Globus pallidus (tissue), 1 donor: ENCODE measurements at regions not wholly inside any gene's neighbourhood (a gene's known extent, or its start where the extent isn't known, plus 50 kb on each side); places are given as distances from the start of the nearest gene placed in this dataset.
A peak's percentile ranks its signal among the peaks of the same experiment; 100 is the strongest.
"Not testable (repeated sequence)": the region's sequence is repeated elsewhere in the genome, so short reads cannot be mapped to it uniquely, and the experiment has no call there.

Experiments used
- DNase-seq: peaks from one replicate; pipeline ENCODE4 v3.0.0-alpha.2; 2015; ENCODE audit warnings: low spot score

DNA sequence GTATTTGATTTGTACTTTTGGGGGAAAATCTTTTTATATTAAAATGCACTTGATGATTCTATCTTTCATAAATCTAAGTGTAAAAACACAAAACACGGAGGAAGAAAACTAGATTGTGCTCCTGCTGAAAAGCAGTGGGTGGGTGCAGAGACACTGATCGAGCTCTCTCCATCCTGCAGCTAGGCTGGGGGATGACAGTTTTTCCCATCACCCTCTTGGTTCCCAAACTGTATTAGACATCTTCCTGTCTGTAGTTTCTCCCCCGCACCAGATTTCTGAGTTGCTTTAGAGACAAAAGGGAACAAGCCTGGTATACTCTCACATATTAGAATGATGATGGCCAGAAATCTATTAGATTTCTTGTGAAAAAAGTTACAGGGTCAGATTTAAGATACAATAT lies 99.6 kb downstream of the FAM114A2 start:
- no peak for DNase-seq

GRCh38 chr5:153938191-153938842 lies 100.4 kb downstream of the FAM114A2 start:
- no peak for DNase-seq

DNA sequence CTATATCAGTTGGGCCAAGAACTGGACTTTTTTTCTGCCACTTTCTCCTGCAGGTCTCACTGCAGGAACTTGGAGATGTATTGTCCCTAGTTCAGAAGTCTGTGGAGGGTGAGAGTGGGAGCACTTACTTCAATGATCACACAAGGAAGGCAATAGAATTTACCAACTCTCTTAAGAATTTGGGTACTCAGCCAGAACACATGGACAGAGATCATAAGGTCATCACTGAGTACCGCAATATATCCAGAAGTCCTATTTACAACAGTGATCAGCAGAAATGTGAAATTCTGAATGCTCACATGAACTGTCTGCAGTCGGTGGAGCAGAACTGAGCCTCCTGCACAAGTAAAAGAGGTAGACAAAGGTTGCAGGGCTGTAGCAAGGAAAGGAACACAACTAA lies 101.0 kb downstream of the FAM114A2 start:
- no peak for DNase-seq

- not testable (repeated sequence) for DNase-seq
Observed at GRCh38 chr5:153935151-153935550, 103.6 kb downstream of the FAM114A2 start.

GRCh38 chr5:153926201-153926600 lies 112.5 kb downstream of the FAM114A2 start:
- no peak for DNase-seq

GRCh38 chr5:153919161-153919560 lies 119.5 kb downstream of the FAM114A2 start:
- DNase-seq, result no peak

- DNase-seq, result no peak
Observed at GRCh38 chr5:153907170-153907775, 131.4 kb downstream of the FAM114A2 start.

DNA sequence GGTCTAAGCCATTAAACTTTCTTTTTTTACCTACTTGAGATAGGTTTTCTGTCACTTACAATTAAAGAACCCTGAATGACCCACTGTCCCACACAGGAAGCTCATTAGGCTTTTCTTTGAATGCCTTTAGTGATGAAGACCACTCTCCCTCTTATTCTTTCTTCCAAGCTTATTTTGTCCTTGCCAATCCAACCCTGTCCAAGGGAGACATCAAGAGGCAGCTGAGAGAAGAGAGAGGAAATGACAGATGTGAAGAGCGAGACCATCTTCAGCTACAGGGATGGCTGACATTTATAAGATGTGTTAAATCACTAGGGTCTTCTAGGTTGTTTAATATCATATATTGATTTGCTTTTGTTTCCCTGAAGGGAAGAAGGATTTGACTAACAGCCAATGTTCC lies 133.5 kb downstream of the FAM114A2 start:
- no peak for DNase-seq

- no peak for DNase-seq
Observed at GRCh38 chr5:153903321-153903720, 135.4 kb downstream of the FAM114A2 start.

- DNase-seq, result no peak
Observed at GRCh38 chr5:153902016-153902415, 136.7 kb downstream of the FAM114A2 start.

- DNase-seq, result no peak
Observed at GRCh38 chr5:153901449-153901848, 137.3 kb downstream of the FAM114A2 start.

DNA sequence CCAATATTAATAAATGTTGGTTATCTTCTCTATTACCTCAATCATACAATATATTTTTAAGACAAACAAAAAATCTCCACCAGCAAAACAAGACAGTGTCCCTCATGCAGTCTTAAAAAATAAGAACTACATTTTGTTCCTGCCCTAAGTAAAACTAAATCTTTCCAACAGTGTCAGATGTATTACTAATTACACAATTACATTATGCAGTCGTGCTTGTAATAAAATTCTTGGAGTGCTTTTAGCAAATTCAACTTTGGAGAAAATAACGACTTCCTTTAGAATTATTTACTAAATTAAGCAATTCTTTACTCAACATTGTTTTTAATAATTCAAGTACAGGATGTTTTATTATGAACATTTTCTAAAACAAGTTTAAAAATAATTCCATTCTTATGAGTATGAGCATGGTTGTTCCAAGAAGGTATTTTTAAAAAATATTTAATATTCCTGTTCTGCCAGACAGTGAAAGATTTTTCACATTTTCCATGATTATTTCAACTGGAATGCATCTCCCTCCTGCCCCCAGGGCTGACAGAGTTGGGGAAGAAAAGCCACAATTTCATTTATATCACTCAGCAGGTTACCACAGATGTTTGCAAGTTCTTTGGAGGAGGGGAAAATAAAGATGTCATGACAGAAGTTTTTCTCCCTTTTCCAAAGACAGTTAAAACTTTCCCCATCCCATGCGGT lies 137.9 kb downstream of the FAM114A2 start:
- DNase-seq, result no peak

DNA sequence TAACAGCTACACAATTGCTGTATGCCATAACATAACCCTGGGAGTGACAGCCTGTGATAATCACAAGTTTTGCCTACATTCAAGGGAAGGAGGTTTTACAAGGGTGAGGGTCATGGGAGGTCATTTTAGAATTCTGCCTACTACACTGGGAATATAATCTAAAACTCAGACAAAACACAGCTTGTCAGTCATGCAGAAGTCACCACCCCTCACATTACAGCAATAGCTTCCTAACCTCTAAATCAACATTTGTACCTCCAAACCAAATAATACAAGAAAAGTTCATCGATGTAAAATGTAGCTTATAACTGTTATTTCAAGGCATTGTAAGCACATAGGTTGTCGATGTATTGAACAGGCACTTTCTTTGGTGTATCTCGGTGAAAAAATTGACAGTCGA lies 139.0 kb downstream of the FAM114A2 start:
- DNase-seq, result no peak

DNA sequence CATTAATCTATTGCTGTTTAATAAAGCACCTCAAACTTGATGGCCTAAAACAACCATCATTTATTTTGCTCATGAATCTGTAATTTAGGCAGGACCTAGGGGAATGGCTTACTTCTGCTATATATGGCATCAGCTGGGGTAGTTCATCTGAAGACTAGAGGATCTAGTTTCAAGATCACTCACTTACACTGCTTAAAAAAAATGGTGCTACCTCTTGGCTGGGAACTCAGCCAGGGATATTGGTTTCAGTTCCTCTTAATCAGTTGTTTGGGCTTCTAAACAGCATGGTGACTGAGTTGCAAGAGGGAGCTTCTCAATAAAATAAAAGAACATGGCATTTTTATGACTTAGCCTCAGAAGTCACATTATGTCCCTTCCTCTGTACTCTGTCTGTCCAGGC lies 142.0 kb downstream of the FAM114A2 start:
- peak; percentile 59 for DNase-seq

DNA sequence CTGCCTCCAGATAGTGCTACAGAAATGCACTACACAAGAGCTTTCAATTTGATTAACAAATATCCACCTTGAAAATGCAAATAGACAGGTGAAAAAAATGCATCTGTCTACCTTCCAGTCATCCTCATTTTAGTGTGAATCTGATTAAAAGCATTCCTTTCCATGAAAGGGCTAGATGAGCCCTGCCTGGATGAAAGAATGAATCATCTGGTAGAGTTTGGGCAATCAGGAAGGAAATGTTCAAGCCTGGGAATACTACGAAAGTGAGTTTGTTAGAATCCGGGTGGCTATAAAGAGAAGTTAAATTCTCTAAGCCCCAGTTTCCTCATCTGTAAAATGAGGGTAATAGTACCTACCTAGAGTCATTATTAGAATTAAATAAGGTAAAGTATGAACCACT lies 142.6 kb downstream of the FAM114A2 start:
- DNase-seq, result no peak

DNA sequence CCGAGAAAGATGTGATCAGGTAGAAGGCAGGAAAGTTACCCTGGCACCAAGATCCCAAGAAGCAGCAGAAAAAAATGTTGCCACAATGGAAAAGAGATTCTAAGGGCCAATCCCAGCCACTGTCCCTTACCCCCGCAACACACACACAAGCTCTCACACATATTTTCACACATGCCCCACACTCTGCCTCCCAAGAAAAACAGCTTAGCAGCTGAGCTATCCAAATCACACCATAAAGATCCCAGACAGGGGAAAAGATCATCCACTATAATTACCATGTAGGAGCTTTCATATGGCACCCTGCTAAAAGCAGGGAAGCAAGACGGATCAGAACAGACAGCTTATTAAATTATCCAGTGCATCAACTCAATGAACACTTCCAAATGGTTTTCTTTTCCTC lies 143.4 kb downstream of the FAM114A2 start:
- DNase-seq, result no peak

DNA sequence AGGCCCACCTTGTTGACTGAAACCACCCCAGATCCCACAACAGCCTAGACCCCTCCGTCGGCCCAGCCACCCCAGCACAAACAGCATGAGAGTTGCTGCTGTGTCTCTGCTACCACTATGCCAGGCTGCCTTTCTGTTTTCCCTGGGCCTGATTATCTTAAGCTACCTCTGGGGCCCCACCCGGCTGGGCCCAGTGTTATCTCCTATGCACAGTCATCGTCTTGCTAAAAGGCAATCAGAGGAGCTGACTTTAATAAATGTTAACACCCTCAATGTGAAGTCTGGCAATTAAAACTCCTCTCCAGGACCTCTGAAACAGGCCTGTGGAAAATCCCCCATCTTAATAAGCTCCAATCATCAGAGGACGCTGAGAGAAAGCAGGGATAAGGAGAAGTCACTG lies 144.9 kb downstream of the FAM114A2 start:
- no peak for DNase-seq

- DNase-seq, result no peak
Observed at GRCh38 chr5:153891394-153891793, 147.3 kb downstream of the FAM114A2 start.

- no peak for DNase-seq
Observed at GRCh38 chr5:153888781-153889180, 149.9 kb downstream of the FAM114A2 start.

- no peak for DNase-seq
Observed at GRCh38 chr5:153885141-153885540, 153.6 kb downstream of the FAM114A2 start.

GRCh38 chr5:153884612-153884957 lies 154.1 kb downstream of the FAM114A2 start:
- DNase-seq, result no peak

GRCh38 chr5:153883854-153884611 lies 154.7 kb downstream of the FAM114A2 start:
- no peak for DNase-seq

DNA sequence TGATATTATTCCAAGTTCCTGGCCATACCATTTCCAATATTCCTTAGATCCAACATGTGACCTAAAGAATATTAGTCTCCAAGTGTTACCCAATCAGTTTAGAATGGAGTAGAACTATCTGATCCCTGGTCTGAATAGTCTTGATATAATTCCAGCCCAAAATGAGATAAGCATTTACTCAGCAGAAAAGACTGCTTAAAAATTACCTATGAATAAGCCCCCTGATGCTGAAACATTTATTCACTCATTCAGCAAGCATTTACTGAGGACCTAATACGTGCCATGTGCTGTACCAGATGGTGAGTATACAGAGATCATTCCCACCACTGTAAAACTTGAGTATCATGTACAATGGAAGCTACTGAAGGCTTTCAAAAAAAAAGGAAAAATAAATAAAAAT lies 157.0 kb downstream of the FAM114A2 start:
- no peak for DNase-seq
